SK-N-SH treated with all-trans-retinoic acid at 6 μM for 48 hours (cell line): ENCODE measurements at regions not wholly inside any gene's neighbourhood (a gene's known extent, or its start where the extent isn't known, plus 50 kb on each side); places are given as distances from the start of the nearest gene placed in this dataset.

ENCODE experiments used
- ATAC-seq: fragments of 200-7000 bp; cut with Tn5 transposase; 3 replicates; pipeline ENCODE4 v1.9.1; 2020; ENCODE audit warnings: mild to moderate bottlenecking, moderate library complexity

- ATAC-seq = peak; percentile 63
Measured at GRCh38 chr21:7626151-7626748, 2895.1 kb upstream of the TPTE start.
